SK-N-SH (cell line): ENCODE measurements at regions not wholly inside any gene's neighbourhood (a gene's known extent, or its start where the extent isn't known, plus 50 kb on each side); places are given as distances from the start of the nearest gene placed in this dataset.

Source experiments
- CTCF ChIA-PET: fragments of 300-600, 350-600 bp; formaldehyde crosslinking; extraction: SDS; loops from one replicate; lab custom pipeline; 2021; lab: Yijun Ruan, JAX
- POLR2A ChIA-PET: fragments of 350-600 bp; sonication (Branson Sonifier 250); formaldehyde crosslinking; extraction: SDS; loops from one replicate; lab custom pipeline; 2020; ENCODE audit warnings: antibody characterized with exemption, inconsistent platforms; lab: Yijun Ruan, JAX
- DNase-seq: peaks from one replicate; pipeline ENCODE4 v3.0.0; 2012
- H2AFZ ChIP-seq: fragments of 200-600 bp; sonication (generic); 2 replicates; pipeline ENCODE4 v1.8.1; 2016; ENCODE audit warnings: antibody characterized with exemption, mild to moderate bottlenecking, low read depth
- H3F3A ChIP-seq: fragments of 200-600 bp; sonication (generic); replicated peaks from 2 replicates; pipeline ENCODE3; 2016; ENCODE audit warnings: antibody characterized with exemption, mild to moderate bottlenecking; ENCODE audit not compliant: insufficient read depth
- H3K27ac ChIP-seq, 2 experiments: fragments of 200-500 bp in 1 of 2; fragments of 200-600 bp in 1 of 2; sonication (Bioruptor generic) in 1 of 2; sonication (generic), shearing (Covaris generic) in 1 of 2; 2 replicates each; pipeline versions ENCODE4 v1.5.1 to v1.6.1; 2014 to 2016; ENCODE audit warnings: low read depth in 2 of 2, inconsistent platforms in 1 of 2, low read length in 1 of 2, mild to moderate bottlenecking in 1 of 2, mixed read lengths in 1 of 2
- H3K27me3 ChIP-seq: fragments of 200-600 bp; sonication (generic), shearing (Covaris generic); 2 replicates; pipeline ENCODE4 v1.6.1; 2016; ENCODE audit warnings: mixed run types; ENCODE audit not compliant: insufficient read depth
- H3K36me3 ChIP-seq, 2 experiments: fragments of 200-500 bp in 1 of 2; fragments of 200-600 bp in 1 of 2; sonication (Bioruptor generic) in 1 of 2; sonication (generic) in 1 of 2; replicated peaks in 1 of 2; 2 replicates each; pipeline versions ENCODE3 to v1.5.1; 2014 to 2016; ENCODE audit warnings: low read length in 1 of 2, mild to moderate bottlenecking in 1 of 2; ENCODE audit not compliant: insufficient read depth in 2 of 2, control insufficient read depth in 1 of 2
- H3K4me1 ChIP-seq, 2 experiments: fragments of 200-500 bp in 1 of 2; fragments of 200-600 bp in 1 of 2; sonication (Bioruptor generic) in 1 of 2; sonication (generic), shearing (Covaris generic) in 1 of 2; 2 replicates each; pipeline versions ENCODE4 v1.5.1 to v1.6.1; 2014 to 2016; ENCODE audit warnings: low read depth in 1 of 2, low read length in 1 of 2, mixed run types in 1 of 2; ENCODE audit not compliant: insufficient read depth in 2 of 2, control insufficient read depth in 1 of 2
- H3K4me2 ChIP-seq: fragments of 200-600 bp; sonication (generic), shearing (Covaris generic); 2 replicates; pipeline ENCODE4 v1.6.1; 2017; ENCODE audit warnings: mixed run types
- H3K4me3 ChIP-seq, 2 experiments: fragments of 200-500 bp in 1 of 2; fragments of 200-600 bp in 1 of 2; sonication (Bioruptor generic) in 1 of 2; sonication (generic), shearing (Covaris generic) in 1 of 2; 2 replicates each; pipeline versions ENCODE4 v1.5.1 to v1.8.1; 2014 to 2016; ENCODE audit warnings: low read depth in 2 of 2, inconsistent platforms in 1 of 2, low read length in 1 of 2, mild to moderate bottlenecking in 1 of 2, mixed read lengths in 1 of 2, moderate library complexity in 1 of 2
- H3K79me2 ChIP-seq: fragments of 200-600 bp; sonication (generic); 2 replicates; pipeline ENCODE4 v1.8.1; 2017; ENCODE audit warnings: mild to moderate bottlenecking; ENCODE audit not compliant: insufficient read depth
- H3K9ac ChIP-seq: fragments of 200-600 bp; sonication (generic); 2 replicates; pipeline ENCODE4 v1.6.1; 2017; ENCODE audit warnings: mixed run types
- H3K9me2 ChIP-seq: fragments of 200-600 bp; sonication (generic); 2 replicates; pipeline ENCODE4 v1.6.1; 2017; ENCODE audit warnings: mixed run types
- H3K9me3 ChIP-seq: fragments of 200-600 bp; sonication (generic); 2 replicates; pipeline ENCODE4 v1.6.1; 2017; ENCODE audit warnings: mixed run types, mild to moderate bottlenecking, moderate library complexity
- H4K20me1 ChIP-seq: fragments of 200-600 bp; sonication (generic); 2 replicates; pipeline ENCODE4 v1.6.1; 2017; ENCODE audit warnings: mild to moderate bottlenecking, mixed run types; ENCODE audit not compliant: insufficient read depth
- CHD2 ChIP-seq: fragments of 150-350 bp; IDR thresholded peaks from 2 replicates; pipeline ENCODE4 v1.6.1; 2018; ENCODE audit warnings: low read length; ENCODE audit not compliant: partially characterized antibody
- EP300 ChIP-seq, 2 experiments: IDR thresholded peaks; 2 replicates each; pipeline versions ENCODE4 v1.4.0 to v1.6.1; 2012; ENCODE audit warnings: borderline replicate concordance in 1 of 2, low read depth in 1 of 2, low read length in 1 of 2
- FOSL2 ChIP-seq: IDR thresholded peaks from 2 replicates; pipeline ENCODE4 v1.4.0; 2012; ENCODE audit warnings: low read depth, mild to moderate bottlenecking, moderate library complexity, borderline replicate concordance
- GABPA ChIP-seq: IDR thresholded peaks from 2 replicates; pipeline ENCODE4 v1.4.0; 2012; ENCODE audit warnings: low read depth, mild to moderate bottlenecking
- NFIC ChIP-seq: IDR thresholded peaks from 2 replicates; pipeline ENCODE4 v1.4.0; 2012; ENCODE audit warnings: borderline replicate concordance
- RAD21 ChIP-seq: IDR thresholded peaks from 2 replicates; pipeline ENCODE4 v1.6.1; 2012; ENCODE audit warnings: mild to moderate bottlenecking, low read length
- RCOR1 ChIP-seq: fragments of 150-350 bp; IDR thresholded peaks from 2 replicates; pipeline ENCODE4 v1.6.1; 2017; ENCODE audit warnings: antibody characterized with exemption, low read length
- SMC3 ChIP-seq: IDR thresholded peaks from 2 replicates; pipeline ENCODE4 v1.6.1; 2012; ENCODE audit warnings: low read depth, low read length, improper control_type of control experiment
- TCF12 ChIP-seq: IDR thresholded peaks from 2 replicates; pipeline ENCODE4 v1.4.0; 2012
- TEAD4 ChIP-seq: IDR thresholded peaks from 2 replicates; pipeline ENCODE4 v1.4.0; 2012; ENCODE audit warnings: mild to moderate bottlenecking, borderline replicate concordance; ENCODE audit not compliant: insufficient read depth
- USF2 ChIP-seq: fragments of 150-350 bp; IDR thresholded peaks from 2 replicates; pipeline ENCODE4 v1.6.1; 2017; ENCODE audit warnings: antibody characterized with exemption, low read length, low read depth, borderline replicate concordance
- WGBS: methylation state at CpG from one replicate; pipeline ENCODE4 v1.1.6; 2017; ENCODE audit warnings: low lambda C conversion rate; 5-methylcytosine and 5-hydroxymethylcytosine counted together
- TF ChIP-seq, protein P1 (sequence below): IDR thresholded peaks from 2 replicates; pipeline ENCODE4 v1.6.1; 2012; ENCODE audit warnings: mild to moderate bottlenecking, low read depth, low read length, moderate library complexity

- DNase-seq: no peak
- no peaks in the 10 kb centered on the region for H3K9me2 ChIP-seq
- no peaks in the 10 kb centered on the region for H3K27me3 ChIP-seq
- no peaks in the 10 kb centered on the region for H3K36me3 ChIP-seq
- CTCF ChIA-PET: interaction anchor here (1.0 to 1.3 kb wide), 2 partner anchors 82 to 259 kb away, joined by 3 read pairs; no protein-coding TSS in a partner anchor
- H3K4me2 ChIP-seq: no peak overlapping the region
- no peaks in the 10 kb centered on the region for H4K20me1 ChIP-seq
- peaks cover 0 to 7% of the 10 kb centered on the region in 2 experiments; a peak in 2 of 4 replicates for H3K4me1 ChIP-seq
- WGBS: 34% methylated on average over 4 of the region's 4 CpGs
- H3K9me3 ChIP-seq: no peaks in the 10 kb centered on the region
- POLR2A ChIA-PET: no interaction called here
- no peak overlapping the region for H3K9ac ChIP-seq
- H3F3A ChIP-seq: no peaks in the 10 kb centered on the region
- H2AFZ ChIP-seq: no peak overlapping the region
- no peak overlapping the region for H3K4me3 ChIP-seq
- H3K79me2 ChIP-seq: no peaks in the 10 kb centered on the region
- no peak overlapping the region for H3K27ac ChIP-seq
- no peak for TF ChIP-seq FOSL2
- TF ChIP-seq, protein P1, sequence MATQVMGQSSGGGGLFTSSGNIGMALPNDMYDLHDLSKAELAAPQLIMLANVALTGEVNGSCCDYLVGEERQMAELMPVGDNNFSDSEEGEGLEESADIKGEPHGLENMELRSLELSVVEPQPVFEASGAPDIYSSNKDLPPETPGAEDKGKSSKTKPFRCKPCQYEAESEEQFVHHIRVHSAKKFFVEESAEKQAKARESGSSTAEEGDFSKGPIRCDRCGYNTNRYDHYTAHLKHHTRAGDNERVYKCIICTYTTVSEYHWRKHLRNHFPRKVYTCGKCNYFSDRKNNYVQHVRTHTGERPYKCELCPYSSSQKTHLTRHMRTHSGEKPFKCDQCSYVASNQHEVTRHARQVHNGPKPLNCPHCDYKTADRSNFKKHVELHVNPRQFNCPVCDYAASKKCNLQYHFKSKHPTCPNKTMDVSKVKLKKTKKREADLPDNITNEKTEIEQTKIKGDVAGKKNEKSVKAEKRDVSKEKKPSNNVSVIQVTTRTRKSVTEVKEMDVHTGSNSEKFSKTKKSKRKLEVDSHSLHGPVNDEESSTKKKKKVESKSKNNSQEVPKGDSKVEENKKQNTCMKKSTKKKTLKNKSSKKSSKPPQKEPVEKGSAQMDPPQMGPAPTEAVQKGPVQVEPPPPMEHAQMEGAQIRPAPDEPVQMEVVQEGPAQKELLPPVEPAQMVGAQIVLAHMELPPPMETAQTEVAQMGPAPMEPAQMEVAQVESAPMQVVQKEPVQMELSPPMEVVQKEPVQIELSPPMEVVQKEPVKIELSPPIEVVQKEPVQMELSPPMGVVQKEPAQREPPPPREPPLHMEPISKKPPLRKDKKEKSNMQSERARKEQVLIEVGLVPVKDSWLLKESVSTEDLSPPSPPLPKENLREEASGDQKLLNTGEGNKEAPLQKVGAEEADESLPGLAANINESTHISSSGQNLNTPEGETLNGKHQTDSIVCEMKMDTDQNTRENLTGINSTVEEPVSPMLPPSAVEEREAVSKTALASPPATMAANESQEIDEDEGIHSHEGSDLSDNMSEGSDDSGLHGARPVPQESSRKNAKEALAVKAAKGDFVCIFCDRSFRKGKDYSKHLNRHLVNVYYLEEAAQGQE: no peak
These were observed 80.0 kb upstream of the NPVF start for GRCh38 chr7:25308246-25308645.

GRCh38 chr7:25308906-25309705, 80.8 kb upstream of the NPVF start:
- H3K79me2 ChIP-seq: no peaks in the 10 kb centered on the region
- peaks cover 0 to 5% of the 10 kb centered on the region in 2 experiments; a peak in 2 of 4 replicates for H3K4me1 ChIP-seq
- 31% methylated on average over 6 of the region's 6 CpGs for WGBS
- H4K20me1 ChIP-seq: no peaks in the 10 kb centered on the region
- no peak overlapping the region for H3K27ac ChIP-seq
- CTCF ChIA-PET: interaction anchor here (1.0 to 1.3 kb wide), 2 partner anchors 83 to 258 kb away, joined by 3 read pairs; no protein-coding TSS in a partner anchor
- H2AFZ ChIP-seq: no peak overlapping the region
- H3K4me3 ChIP-seq: no peak overlapping the region
- no peaks in the 10 kb centered on the region for H3K36me3 ChIP-seq
- H3K27me3 ChIP-seq: no peaks in the 10 kb centered on the region
- no peak overlapping the region for H3K9ac ChIP-seq
- no peak for DNase-seq
- POLR2A ChIA-PET: no interaction called here
- H3K4me2 ChIP-seq: no peak overlapping the region
- H3K9me3 ChIP-seq: no peaks in the 10 kb centered on the region
- TF ChIP-seq SMC3: no peak
- no peaks in the 10 kb centered on the region for H3F3A ChIP-seq
- no peaks in the 10 kb centered on the region for H3K9me2 ChIP-seq

- no peaks in the 10 kb centered on the region for H3K9me2 ChIP-seq
- no peaks in the 10 kb centered on the region for H3K4me1 ChIP-seq
- no peak overlapping the region for H3K4me3 ChIP-seq
- ChIA-PET CTCF (interaction anchor here (0.7 to 2.2 kb wide), 2 partner anchors 8 to 51 kb away, joined by 3 to 5 read pairs; no protein-coding TSS in a partner anchor), POLR2A (no interaction called here)
- no peaks in the 10 kb centered on the region for H3K36me3 ChIP-seq
- no peak overlapping the region for H2AFZ ChIP-seq
- no peak overlapping the region for H3K27ac ChIP-seq
- TF ChIP-seq GABPA: no peak
- no peak for TF ChIP-seq EP300 (IDR thresholded peaks at IDR 0.05; ENCODE audit: borderline replicate concordance in 1 of 2, low read depth in 1 of 2, low read length in 1 of 2)
- TF ChIP-seq USF2: no peak
- TF ChIP-seq, protein P1: no peak
- TF ChIP-seq TEAD4: no peak
- no peak for TF ChIP-seq CHD2
- TF ChIP-seq TCF12: no peak
- no peak for TF ChIP-seq RCOR1
- TF ChIP-seq NFIC: no peak
- no peak for TF ChIP-seq RAD21
- H3K79me2 ChIP-seq: no peaks in the 10 kb centered on the region
- no peak overlapping the region for H3K9ac ChIP-seq
- no peaks in the 10 kb centered on the region for H3K9me3 ChIP-seq
- DNase-seq: no peak
- H3K4me2 ChIP-seq: no peak overlapping the region
- H3F3A ChIP-seq: no peaks in the 10 kb centered on the region
- no peaks in the 10 kb centered on the region for H3K27me3 ChIP-seq
- H4K20me1 ChIP-seq: no peaks in the 10 kb centered on the region
These were observed 82.6 kb upstream of the NPVF start for GRCh38 chr7:25310896-25311295.
